ENCODE measurements at regions not wholly inside any gene's neighbourhood (a gene's known extent, or its start where the extent isn't known, plus 50 kb on each side); places are given as distances from the start of the nearest gene placed in this dataset.
"Not testable (repeated sequence)": the region's sequence is repeated elsewhere in the genome, so short reads cannot be mapped to it uniquely, and the experiment has no call there.

DNA sequence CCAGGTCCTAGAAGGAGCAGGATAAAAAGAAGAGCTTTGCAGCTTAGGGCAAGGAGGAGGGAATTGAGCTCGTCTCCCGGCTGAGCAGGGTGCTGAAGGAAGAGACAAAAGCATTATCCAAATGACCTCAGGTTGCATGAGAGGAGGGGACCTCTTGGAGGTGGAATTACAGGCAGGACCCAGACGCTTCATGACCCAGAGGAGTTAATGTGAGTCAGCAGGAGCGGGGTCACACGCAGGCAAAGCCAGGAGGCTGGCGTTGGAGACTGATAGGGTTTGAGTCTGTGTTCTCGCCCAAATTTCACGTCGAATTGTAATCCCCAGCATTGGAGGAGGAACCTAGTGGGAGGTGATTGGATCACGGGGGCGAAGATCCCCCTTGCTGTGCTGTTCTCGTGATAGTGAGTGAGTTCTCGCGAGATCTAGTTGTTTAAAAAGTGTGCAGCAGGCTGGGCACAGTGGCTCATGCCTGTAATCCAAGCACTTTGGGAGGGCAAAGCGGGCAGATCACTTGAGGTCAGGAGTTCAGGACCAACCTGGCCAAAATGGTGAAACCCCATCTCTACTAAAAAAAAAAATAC is 63.7 kb upstream of the AUTS2 start:
- no peak for DNase-seq (ENCODE audit: low read depth)
- TF ChIP-seq, protein P1, sequence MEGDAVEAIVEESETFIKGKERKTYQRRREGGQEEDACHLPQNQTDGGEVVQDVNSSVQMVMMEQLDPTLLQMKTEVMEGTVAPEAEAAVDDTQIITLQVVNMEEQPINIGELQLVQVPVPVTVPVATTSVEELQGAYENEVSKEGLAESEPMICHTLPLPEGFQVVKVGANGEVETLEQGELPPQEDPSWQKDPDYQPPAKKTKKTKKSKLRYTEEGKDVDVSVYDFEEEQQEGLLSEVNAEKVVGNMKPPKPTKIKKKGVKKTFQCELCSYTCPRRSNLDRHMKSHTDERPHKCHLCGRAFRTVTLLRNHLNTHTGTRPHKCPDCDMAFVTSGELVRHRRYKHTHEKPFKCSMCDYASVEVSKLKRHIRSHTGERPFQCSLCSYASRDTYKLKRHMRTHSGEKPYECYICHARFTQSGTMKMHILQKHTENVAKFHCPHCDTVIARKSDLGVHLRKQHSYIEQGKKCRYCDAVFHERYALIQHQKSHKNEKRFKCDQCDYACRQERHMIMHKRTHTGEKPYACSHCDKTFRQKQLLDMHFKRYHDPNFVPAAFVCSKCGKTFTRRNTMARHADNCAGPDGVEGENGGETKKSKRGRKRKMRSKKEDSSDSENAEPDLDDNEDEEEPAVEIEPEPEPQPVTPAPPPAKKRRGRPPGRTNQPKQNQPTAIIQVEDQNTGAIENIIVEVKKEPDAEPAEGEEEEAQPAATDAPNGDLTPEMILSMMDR (IDR thresholded peaks at IDR 0.05; ENCODE audit: low read length, missing control alignments): no peak
- no peak overlapping the region for H3K4me3 ChIP-seq (replicated peaks; ENCODE audit: low read depth, low read length)

GRCh38 chr7:69537691-69538090 is 60.6 kb upstream of the AUTS2 start:
- TF ChIP-seq, protein P1 (IDR thresholded peaks at IDR 0.05; ENCODE audit: low read length, missing control alignments): no peak
- DNase-seq (ENCODE audit: low read depth): no peak
- H3K4me3 ChIP-seq (replicated peaks; ENCODE audit: low read depth, low read length): no peak overlapping the region

DNA sequence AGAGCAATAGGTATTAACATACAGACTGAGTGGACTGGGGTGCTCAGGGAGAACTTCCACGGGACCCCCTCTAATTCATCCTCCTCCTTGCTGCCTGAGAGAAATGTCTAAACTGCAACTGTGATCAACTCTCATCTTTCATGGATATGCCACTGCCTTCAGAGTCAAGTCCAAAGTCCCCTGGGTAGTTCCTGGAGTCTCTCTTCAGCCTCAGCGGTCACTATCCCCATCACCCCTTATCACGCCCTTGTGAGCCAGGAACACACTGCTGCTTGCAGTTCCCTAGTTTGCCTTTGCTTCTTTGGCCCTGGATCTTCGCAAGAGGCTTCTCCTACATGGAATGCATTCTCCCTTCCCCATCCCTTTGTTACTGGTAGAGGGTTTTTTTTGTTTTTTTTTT is 58.7 kb upstream of the AUTS2 start:
- no peak overlapping the region for H3K4me3 ChIP-seq (replicated peaks; ENCODE audit: low read depth, low read length)
- TF ChIP-seq, protein P1 (IDR thresholded peaks at IDR 0.05; ENCODE audit: low read length, missing control alignments): no peak

DNA sequence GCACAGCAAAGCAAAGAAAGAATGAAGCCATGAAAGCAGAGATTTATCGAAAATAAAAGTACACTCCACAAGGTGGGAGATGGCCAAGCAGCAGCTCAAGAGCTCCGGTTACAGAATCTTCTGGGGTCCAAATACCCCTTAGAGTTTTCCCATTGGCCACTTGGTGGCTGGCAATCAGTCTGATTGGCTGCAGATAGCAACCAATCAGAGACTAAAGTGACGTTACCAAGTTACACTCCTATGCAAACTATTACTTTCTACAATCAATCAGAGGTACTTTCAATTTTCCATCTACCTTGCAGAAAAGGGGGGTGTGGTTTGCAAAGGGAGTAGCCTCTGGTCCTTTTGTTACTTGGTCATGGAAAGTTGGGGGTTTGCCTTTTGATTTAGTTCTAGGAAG is 58.0 kb upstream of the AUTS2 start:
- no peak for DNase-seq (ENCODE audit: low read depth)
- TF ChIP-seq, protein P1 (IDR thresholded peaks at IDR 0.05; ENCODE audit: low read length, missing control alignments): no peak
- no peak overlapping the region for H3K4me3 ChIP-seq (replicated peaks; ENCODE audit: low read depth, low read length)

More for the DNA sequence above, 58.7 kb upstream of the AUTS2 start:
- no peak for DNase-seq (ENCODE audit: low read depth)

GRCh38 chr7:69541779-69542432 is 56.4 kb upstream of the AUTS2 start:
- DNase-seq (ENCODE audit: low read depth); H3K4me3 ChIP-seq (replicated peaks; ENCODE audit: low read depth, low read length): not testable (repeated sequence)

DNA sequence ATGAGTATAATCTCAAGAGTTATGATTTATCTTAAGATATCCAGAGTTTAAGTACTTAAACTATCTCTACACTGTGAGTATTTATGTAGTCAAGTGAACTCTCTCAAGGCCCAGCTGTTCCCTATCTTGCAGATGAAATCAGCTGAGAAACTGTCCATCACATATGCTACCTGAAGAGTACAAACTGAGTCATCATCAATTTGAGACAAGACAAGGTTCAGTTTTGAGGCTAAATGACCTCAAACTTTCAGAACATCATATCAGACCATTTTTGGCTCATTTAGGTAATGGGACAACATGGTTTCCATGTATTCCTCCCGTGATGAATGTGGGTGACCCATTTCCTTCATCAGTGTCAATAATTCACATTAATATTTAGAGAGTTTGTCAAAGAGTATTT is 53.1 kb upstream of the AUTS2 start:
- TF ChIP-seq, protein P1 (IDR thresholded peaks at IDR 0.05; ENCODE audit: low read length, missing control alignments): no peak
- no peak for DNase-seq (ENCODE audit: low read depth)
- H3K4me3 ChIP-seq (replicated peaks; ENCODE audit: low read depth, low read length): no peak overlapping the region
